Epithelial cell of prostate (primary cell): ENCODE measurements at regions not wholly inside any gene's neighbourhood (a gene's known extent, or its start where the extent isn't known, plus 50 kb on each side); places are given as distances from the start of the nearest gene placed in this dataset.
A peak's percentile ranks its signal among the peaks of the same experiment; 100 is the strongest.

Experiments
- DNase-seq: peaks from one replicate; pipeline ENCODE4 v3.0.0-alpha.2; 2011; ENCODE audit warnings: low read depth, low spot score
- H3K27ac ChIP-seq: fragments of 450-650 bp; 2 replicates; pipeline ENCODE4 v1.5.1; 2017; ENCODE audit warnings: mild to moderate bottlenecking

GRCh38 chr3:162250782-162251181, 754.2 kb downstream of the OTOL1 start:
- no peak for DNase-seq
- no peak overlapping the region for H3K27ac ChIP-seq

DNA sequence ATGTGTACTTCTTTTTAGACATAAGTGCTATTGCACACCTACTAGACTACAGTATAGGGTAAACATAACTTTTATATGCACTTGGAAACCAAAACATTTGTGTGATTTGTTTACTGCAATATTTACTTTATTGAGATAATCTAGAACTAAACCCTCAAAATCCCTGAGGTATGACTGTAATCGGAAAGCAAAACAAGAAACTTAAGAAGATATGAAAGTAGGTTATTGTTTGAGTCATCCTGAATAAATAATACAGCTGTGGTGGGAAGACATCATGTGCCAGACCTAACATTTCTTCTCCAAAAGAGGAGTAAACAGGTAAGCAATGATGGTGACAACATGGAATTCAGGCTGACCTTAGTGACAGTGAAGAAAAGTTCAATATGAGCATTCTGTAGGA, 765.5 kb downstream of the OTOL1 start:
- DNase-seq, result no peak
- no peak overlapping the region for H3K27ac ChIP-seq

DNA sequence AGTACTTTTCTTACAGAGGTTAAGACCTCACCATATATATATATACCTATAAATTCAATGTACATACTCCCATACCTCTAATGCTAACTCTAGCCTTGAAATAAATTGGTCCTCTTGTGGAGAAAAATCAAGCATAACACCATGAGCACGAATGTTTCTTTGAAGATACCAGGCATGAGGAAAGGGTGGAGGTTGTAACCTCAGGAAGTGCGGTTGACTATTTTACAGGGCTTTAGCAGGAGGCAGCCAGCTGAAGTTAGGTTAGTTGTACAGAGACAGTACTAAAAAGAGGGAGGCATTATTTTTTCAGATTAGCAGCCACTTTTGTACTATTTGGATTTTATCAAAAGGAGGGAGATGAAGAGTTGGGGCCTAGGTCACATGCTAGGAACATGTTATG, 767.0 kb downstream of the OTOL1 start:
- no peak for DNase-seq
- no peak overlapping the region for H3K27ac ChIP-seq

DNA sequence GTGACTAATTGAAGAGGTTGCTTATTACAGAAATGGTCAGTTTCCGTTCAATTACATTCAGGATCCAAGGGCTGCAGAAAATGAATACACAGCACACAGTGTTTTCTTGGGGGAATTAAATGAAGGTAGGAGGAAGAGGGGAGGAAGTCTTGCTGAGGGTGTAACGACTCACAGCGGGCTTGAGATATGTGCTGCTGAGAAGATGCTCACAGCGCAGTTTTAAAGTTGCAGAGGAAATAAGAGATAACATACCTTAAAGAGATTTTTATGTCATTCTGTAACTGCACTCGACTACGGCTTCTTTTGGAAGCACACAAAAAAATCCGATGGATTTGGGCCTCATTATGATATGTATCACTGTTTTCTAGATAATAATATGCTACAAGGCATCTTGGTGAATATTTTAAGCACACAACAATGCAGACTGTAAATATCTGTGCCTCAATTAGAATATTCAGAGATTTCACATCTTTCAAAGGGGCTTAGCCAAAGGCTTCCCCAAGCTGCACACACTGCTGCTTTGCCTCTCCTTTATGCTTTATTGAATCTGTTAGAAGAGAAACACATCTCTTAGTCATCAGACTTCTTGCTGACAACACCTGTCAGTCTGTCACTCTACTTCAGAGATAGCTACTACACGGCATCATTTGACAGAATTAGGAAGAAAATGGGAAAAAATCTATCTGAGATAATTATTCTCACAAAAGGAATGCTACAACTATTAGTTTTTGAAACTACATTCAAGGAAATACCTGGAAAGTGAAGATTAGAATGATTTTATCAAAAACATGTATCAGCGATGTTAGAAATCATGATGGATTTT, 773.2 kb downstream of the OTOL1 start:
- no peak for DNase-seq
- H3K27ac ChIP-seq, result no peak overlapping the region

GRCh38 chr3:162274070-162274469, 777.5 kb downstream of the OTOL1 start:
- no peak for DNase-seq

DNA sequence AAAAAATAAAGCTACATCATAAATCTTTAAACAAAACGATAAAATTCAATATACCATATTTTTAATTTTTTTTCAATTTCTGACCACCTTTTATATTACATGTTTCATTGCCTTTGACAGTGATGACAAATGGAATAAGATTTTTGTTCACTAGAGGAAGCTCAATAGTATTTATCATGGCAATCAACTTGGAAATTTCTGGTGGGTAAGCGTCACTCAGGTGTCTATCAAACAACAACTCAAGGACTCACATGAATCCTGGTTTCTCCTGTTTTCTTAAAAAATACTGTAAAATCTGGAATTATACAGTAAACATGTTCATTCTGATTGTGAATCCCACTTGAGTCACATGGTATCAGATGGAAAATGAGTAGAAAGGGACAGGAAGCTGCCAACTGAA, 782.2 kb downstream of the OTOL1 start:
- no peak for DNase-seq
- no peak overlapping the region for H3K27ac ChIP-seq

More at GRCh38 chr3:162274070-162274469, 777.5 kb downstream of the OTOL1 start:
- H3K27ac ChIP-seq, result no peak overlapping the region

- DNase-seq, result no peak
Measured at GRCh38 chr3:162285259-162285658, 788.7 kb downstream of the OTOL1 start.

GRCh38 chr3:162287600-162287999, 791.0 kb downstream of the OTOL1 start:
- H3K27ac ChIP-seq, result no peak overlapping the region
- no peak for DNase-seq

More at GRCh38 chr3:162285259-162285658, 788.7 kb downstream of the OTOL1 start:
- H3K27ac ChIP-seq, result no peak overlapping the region

GRCh38 chr3:162292409-162292808, 795.8 kb downstream of the OTOL1 start:
- DNase-seq, result no peak

DNA sequence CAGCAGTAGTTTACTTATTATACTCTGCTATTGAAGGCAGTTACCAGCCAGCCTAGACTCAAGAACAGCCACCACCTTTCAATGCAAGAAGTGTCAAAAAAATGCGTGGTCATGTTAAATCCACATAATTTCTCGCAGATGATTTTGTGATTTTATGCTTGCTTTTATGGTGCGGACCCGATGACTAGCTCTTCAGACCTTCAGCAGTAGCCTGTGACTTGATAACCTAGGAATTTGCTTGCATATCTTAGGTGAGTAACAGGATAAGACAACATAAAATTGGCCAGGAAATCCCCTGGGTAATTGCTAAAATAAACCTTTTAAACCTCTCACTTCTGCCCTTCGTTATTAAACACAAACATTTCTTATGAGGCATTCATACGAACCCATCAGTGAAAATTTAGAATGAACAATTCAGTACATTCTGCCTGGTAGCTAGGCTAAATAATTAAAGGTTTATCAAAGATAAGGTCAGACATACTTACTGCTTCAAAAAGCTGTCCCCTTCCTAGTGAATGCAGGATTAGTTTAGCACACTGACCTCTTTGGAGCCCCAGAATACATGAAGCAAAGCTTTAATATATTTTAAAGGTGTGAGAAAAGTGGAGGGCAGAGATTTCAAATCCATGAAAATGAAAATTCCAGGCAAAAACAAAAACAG, 798.8 kb downstream of the OTOL1 start:
- H3K27ac ChIP-seq, result peak overlapping the region; percentile 64
- peak; percentile 14 for DNase-seq

More at GRCh38 chr3:162292409-162292808, 795.8 kb downstream of the OTOL1 start:
- no peak overlapping the region for H3K27ac ChIP-seq

DNA sequence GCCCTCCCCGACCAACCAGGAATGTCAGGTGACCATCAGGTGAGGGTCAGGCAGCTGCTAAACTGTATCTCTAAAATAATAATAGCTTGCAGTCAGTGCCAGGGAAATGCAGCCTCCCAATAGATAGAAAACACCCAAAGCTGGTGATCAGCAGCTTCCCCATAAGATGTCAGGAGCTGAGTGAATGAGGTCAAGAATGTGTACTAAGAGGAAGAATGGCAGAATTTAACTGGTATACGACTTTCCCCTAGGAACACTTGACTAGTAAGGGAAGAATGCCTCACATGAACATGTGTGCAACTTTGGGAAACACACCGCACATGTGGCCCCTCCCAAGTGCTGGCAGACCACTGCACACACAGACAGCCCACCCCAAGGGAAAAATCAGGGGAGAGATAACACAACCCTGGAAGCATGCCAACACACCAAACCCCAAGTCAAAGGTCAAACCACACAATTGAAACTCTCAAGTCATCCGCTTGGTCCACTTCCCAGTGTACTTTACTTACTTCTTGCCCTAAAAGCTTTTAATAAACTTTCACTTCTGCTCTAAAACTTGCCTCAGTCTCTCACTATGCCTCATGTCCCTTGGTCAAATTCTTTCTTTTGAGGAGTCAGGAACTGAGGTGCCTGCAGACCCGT, 806.5 kb downstream of the OTOL1 start:
- no peak for DNase-seq
- H3K27ac ChIP-seq, result no peak overlapping the region

DNA sequence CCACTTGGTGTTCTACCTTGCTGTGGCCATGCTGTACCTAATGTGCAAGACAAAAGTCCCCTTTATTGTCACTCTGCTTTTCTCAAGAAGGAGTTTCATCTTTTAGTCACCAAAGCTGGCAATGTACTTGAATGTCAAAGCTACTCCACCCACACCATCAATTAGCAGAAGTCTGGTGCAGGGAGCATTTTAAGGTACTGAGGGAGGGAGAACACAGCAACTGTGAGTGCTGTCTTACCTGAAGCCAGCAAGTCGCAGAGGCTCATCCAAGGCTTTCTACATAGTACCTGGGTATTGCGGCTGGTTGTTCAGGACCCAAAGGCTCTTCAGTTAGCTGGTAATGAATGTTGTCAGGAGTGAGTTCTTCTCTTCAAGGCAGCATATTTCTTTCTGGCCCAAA, 820.4 kb downstream of the OTOL1 start:
- DNase-seq, result no peak
- H3K27ac ChIP-seq, result no peak overlapping the region

- H3K27ac ChIP-seq, result no peak overlapping the region
- DNase-seq, result no peak
Measured at GRCh38 chr3:162328649-162329048, 832.0 kb downstream of the OTOL1 start.

DNA sequence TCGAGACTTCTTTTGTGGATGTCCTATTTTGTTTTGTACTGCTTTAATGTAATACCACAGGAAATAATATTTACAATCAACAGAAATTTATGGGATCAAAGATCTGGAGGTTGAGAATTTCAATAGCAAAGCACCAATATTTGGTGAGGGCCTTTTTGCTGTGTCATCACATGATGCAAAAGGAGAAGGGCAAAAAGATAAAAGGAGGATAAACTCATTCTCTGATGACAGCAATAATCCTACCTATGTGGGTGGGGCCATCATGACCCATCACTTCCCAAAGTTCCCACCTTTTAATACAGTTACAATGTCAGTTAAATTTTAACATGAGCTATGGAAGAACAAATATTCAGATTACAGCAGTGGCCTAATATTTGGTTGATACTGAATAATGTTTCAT, 832.9 kb downstream of the OTOL1 start:
- no peak overlapping the region for H3K27ac ChIP-seq
- no peak for DNase-seq

DNA sequence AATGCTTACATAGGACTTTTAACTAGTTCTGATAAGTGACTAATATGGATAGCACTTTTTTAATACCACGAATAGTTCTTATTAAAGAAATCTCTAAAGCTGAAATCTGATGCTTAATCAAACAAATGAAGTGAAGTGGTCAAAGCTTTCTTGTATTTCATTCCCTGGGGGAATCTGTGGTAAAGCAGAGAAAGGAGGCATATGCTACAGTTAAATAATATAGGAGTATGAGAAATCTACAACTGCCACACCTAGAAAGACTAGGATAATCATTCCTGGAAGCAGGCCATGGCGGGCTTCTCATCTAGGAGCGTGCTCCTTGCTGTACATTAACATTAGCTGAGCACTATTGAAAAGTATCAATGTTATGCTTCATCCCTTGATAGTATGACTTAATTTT, 835.7 kb downstream of the OTOL1 start:
- DNase-seq, result no peak
- no peak overlapping the region for H3K27ac ChIP-seq

DNA sequence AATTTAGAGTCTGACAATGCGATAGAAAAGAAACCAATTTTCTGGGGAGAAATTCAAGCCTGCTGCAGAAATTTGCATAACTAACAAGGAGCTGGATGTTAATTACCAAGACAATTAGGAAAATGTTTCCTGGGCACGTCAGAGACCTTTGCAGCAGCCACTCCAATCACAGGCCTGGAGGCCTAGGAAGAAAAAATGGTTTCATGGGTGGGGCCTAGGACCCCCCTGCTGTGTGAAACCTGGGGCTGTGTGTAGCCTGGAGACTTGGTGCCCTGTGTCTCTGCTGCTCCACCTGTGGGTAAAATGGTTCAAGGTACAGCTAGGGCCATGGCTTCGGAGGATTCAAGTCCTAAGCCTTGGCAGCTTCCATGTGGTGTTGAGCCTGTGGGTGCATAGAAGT, 837.9 kb downstream of the OTOL1 start:
- no peak for DNase-seq
- no peak overlapping the region for H3K27ac ChIP-seq

GRCh38 chr3:162337630-162338029, 841.0 kb downstream of the OTOL1 start:
- no peak for DNase-seq
- no peak overlapping the region for H3K27ac ChIP-seq

DNA sequence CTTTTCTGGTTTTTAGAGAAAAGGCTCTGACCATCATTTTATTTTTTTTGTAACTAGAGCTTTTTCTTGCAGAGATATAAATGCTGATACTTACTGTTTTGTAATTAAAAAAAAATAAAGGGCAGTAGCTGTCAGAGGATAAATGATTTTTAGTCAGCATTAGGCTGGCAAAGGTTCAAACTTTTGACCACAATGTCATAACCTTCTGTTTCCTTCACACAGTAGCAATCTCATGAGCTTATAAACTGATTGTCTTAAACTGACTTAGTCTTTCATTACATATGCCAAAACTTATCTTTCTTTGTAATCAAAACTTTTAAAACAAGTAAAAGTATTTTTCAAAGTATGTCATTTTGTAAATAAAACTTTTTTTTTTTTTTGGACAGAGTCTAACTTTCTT, 841.9 kb downstream of the OTOL1 start:
- DNase-seq, result no peak
- H3K27ac ChIP-seq, result no peak overlapping the region

DNA sequence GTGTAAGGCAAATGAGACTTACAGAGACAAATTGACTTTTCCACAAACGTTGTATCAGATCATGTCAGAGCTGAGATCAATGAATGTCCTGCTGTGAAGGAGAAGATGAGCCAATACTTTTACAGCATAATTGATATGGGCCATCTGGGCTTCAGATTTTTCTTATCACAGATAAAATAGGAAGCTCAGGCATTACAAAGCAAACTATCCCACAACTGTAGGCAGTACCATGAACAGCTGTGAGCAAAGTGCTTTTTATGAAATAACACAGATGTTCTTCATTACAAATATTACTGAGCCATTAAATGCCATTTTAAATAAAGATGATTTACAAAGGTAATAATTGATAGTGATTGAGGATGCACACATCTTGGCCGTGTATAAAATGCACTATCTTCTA, 852.3 kb downstream of the OTOL1 start:
- no peak for DNase-seq
- H3K27ac ChIP-seq, result no peak overlapping the region

DNA sequence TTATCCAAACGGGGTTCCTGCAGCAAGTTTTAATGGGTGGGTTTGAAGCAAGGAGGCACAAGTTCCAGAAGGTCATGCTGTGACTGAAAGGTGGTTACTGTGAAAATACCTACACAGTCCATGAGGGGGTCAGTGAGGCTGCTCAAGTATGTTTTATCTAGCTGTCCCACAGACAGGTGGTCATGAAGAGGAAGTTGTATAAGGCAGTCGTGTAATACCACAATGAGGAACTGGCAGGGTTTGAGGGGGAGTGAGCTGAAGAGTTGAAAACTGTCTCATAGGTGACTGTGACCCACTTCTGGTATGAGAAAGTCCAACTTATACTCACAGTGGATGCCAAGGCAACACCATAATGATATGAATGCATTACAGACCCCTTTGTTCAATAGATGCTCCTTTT, 856.8 kb downstream of the OTOL1 start:
- no peak for DNase-seq
- no peak overlapping the region for H3K27ac ChIP-seq

GRCh38 chr3:162354356-162354755, 857.7 kb downstream of the OTOL1 start:
- no peak overlapping the region for H3K27ac ChIP-seq
- no peak for DNase-seq
